Epithelial cell of prostate (primary cell): ENCODE measurements at regions not wholly inside any gene's neighbourhood (a gene's known extent, or its start where the extent isn't known, plus 50 kb on each side); places are given as distances from the start of the nearest gene placed in this dataset.
A peak's percentile ranks its signal among the peaks of the same experiment; 100 is the strongest.
"Not testable (repeated sequence)": the region's sequence is repeated elsewhere in the genome, so short reads cannot be mapped to it uniquely, and the experiment has no call there.

Source experiments
- DNase-seq: peaks from one replicate; pipeline ENCODE4 v3.0.0-alpha.2; 2011; ENCODE audit warnings: low read depth, low spot score
- H3K27ac ChIP-seq: fragments of 450-650 bp; 2 replicates; pipeline ENCODE4 v1.5.1; 2017; ENCODE audit warnings: mild to moderate bottlenecking

GRCh38 chr13:56400774-56401173, 739.9 kb upstream of the PRR20A start:
- no peak for DNase-seq
- no peak overlapping the region for H3K27ac ChIP-seq

DNA sequence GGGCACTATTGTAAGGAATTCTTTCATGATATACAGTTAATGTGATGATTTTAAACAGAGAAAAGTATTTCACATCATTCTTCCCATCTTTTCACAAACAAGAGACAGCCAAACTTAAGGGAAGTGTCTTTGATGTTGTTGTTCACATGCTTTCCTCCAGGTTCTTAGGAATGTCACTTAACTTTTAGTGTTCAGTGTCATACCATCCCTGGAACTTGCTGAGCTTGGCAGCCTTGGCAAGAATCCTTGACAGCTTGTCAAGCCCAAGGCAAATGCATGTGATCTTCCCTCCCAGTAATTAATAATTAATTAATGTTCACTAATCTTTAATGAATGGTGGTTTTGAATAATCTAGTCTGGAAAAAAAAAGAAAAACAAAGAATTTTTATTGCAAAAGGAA, 727.9 kb upstream of the PRR20A start:
- no peak overlapping the region for H3K27ac ChIP-seq
- no peak for DNase-seq

- DNase-seq: peak; percentile 72
- peak overlapping the region; percentile 68 for H3K27ac ChIP-seq
Observed at GRCh38 chr13:56424246-56424645, 716.5 kb upstream of the PRR20A start.

- H3K27ac ChIP-seq: no peak overlapping the region
- DNase-seq: no peak
Observed at GRCh38 chr13:56457535-56458190, 683.1 kb upstream of the PRR20A start.

- no peak overlapping the region for H3K27ac ChIP-seq
- DNase-seq: no peak
Observed at GRCh38 chr13:56459286-56459685, 681.4 kb upstream of the PRR20A start.

DNA sequence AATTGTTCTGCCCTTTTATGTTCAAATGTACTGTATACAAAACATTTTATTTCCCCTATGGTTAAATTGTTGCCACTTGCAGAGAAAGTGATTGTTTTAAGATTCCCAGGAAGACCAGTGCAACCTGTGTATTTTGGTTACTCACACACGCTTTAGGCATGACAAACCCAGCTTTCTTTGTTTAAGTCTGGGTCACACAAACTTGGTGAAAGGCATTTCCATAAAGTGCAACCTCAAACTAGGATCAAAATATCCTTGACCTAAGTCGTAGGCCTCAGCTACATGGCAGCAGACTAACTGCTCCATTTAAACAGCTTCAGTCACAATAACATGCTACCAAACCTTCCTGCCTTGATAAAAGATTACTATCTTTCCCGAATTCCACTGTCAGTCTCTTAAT, 639.0 kb upstream of the PRR20A start:
- DNase-seq: no peak
- H3K27ac ChIP-seq: no peak overlapping the region

GRCh38 chr13:56510836-56511235, 629.9 kb upstream of the PRR20A start:
- H3K27ac ChIP-seq: no peak overlapping the region
- DNase-seq: no peak

DNA sequence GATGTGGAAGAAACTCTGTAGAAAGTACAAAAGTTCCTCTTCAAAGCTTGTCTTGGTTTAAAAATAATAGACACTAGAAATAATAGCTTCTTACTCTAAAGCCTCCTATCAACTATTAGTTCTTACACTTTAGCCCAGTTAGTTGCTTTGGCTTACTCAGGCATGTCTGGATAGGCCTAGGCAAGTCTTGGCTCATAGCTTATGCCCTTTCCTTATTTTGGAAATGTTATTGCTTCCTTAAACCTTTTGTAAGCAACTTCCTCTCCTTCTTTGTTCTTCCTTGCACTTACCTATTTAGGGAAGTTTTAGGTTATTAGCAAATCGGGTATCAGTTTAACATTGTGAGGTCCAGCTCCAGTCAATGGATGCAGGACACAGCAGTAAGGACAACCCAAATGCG, 628.4 kb upstream of the PRR20A start:
- DNase-seq: peak; percentile 18
- H3K27ac ChIP-seq: peak overlapping the region; percentile 27

DNA sequence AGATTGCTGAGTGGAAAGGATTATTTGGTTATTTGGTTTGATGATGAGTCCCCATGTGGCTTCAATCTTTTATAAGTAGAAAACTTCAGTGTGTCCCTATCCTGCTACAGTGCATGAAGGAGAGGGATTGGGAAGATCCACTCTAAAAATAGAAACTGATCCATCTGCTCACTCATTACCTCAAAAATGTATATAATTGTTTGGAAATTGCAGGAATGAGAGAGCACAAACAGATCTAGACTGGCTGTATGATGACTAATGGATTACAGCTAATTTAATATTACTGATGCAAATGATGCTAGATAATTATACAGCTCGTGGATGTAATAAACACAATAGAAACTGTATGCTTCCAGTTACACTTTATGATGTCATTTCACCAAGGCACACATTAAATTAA, 625.3 kb upstream of the PRR20A start:
- DNase-seq: no peak
- no peak overlapping the region for H3K27ac ChIP-seq

- DNase-seq: no peak
- H3K27ac ChIP-seq: no peak overlapping the region
Observed at GRCh38 chr13:56528040-56528790, 612.5 kb upstream of the PRR20A start.

DNA sequence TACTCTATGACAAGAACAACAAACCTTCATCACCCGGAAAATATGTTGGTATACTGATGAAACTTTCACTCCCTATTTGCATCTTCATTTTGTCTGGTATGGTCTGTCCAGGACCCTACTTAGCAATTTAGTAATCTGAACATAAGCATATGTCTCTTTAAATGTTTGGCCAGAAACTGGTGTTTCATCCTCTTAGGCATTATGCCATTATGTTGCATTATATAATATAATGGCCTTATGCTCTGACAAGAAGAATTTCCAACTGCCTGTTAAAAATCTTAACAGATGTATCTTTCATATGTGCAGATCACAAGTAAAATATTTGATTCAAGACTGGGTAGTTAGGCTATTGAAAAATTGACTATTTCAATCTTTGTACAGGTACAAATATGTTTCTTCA, 610.6 kb upstream of the PRR20A start:
- no peak for DNase-seq
- H3K27ac ChIP-seq: no peak overlapping the region

GRCh38 chr13:56547921-56548320, 592.8 kb upstream of the PRR20A start:
- DNase-seq, H3K27ac ChIP-seq: not testable (repeated sequence)

- no peak overlapping the region for H3K27ac ChIP-seq
- no peak for DNase-seq
Observed at GRCh38 chr13:56558698-56559320, 581.9 kb upstream of the PRR20A start.

DNA sequence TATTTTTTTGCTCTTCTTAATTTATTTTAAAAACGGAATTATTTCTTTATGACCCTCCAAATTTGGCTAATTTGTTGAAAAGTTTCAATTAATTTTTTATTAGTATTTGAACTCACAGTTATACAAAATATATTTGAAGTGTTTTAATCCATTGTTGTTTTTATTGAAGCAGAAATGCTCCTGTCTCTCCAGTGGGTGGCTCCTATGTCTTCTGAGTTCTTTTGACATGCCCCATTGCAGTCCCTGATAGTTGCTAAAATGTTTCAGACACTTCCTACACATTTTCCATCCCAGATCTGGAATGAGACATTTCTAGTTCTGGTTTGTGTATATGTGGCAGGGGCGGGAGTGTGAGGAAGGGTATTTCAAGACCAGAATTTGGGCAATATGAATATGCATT, 579.4 kb upstream of the PRR20A start:
- no peak for DNase-seq
- H3K27ac ChIP-seq: no peak overlapping the region

GRCh38 chr13:56563663-56564062, 577.1 kb upstream of the PRR20A start:
- no peak overlapping the region for H3K27ac ChIP-seq
- no peak for DNase-seq

DNA sequence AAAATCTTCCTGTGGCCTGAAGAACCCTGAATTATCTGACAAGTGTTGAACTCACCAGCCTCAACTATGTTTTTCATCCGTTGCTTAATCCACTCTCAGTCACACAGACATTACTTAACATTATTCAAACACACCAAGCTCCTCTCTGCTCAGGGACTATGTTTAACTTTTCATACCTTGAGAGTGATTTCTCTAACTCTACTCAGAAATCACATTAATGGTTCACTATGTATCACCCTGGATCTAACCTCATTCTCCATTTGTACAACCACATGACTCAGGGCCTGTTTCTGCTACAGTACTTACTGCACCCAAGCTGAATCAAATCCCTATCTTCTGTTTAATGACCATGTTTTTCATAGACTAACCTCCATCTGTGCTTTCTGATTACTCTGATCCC, 553.7 kb upstream of the PRR20A start:
- DNase-seq: no peak
- H3K27ac ChIP-seq: no peak overlapping the region

DNA sequence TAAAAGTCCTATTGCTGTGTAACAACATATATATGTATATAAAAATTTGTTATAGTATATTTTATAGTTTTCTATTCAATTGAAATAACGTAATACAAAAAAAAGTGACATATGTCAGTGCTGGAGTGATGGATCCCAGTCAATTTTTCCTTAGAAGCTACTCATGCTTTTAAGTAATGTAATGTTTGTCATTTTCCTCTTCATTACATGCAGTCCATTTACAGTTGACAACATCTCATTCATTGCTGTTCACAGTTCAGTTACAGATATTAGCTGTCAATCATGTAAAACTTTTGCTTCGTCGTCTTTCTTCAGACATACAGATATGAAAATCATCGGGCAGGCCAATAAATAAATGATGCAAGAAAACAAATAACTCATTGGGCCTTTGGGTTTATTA, 525.1 kb upstream of the PRR20A start:
- no peak for DNase-seq
- no peak overlapping the region for H3K27ac ChIP-seq

- no peak for DNase-seq
- no peak overlapping the region for H3K27ac ChIP-seq
Observed at GRCh38 chr13:56622840-56623239, 517.9 kb upstream of the PRR20A start.

DNA sequence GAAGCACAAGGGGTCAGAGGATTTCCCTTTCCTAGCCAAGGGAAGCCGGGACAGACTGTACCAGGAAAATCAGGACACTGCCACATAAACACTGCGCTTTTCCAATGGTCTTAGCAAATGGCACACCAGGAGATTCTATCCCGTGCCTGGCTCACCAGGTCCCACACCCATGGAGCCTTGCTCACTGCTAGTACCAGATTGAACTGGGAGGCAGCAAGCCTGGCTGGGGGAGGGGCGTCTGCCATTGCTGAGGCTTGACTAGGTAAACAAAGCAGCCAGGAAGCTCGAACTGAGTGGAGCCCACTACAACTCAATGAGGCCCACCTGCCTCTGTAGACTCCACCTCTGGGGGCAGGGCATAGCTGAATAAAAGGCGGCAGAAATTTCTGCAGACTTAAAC, 511.8 kb upstream of the PRR20A start:
- H3K27ac ChIP-seq, DNase-seq: not testable (repeated sequence)

DNA sequence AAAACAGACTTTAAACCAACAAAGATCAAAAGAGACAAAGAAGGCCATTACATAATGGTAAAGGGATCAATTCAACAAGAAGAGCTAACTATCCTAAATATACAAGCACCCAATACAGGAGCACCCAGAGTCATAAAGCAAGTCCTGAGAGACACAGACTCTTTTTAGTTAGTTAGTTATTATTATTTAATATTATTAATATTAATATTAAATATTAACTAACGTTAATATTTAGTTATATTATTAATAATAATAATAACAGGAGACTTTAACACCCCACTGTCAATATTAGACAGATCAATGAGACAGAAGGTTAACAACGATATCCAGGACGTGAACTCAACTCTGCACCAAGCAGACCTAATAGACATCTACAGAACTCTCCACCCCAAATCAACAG, 509.7 kb upstream of the PRR20A start:
- not testable (repeated sequence) for H3K27ac ChIP-seq, DNase-seq

DNA sequence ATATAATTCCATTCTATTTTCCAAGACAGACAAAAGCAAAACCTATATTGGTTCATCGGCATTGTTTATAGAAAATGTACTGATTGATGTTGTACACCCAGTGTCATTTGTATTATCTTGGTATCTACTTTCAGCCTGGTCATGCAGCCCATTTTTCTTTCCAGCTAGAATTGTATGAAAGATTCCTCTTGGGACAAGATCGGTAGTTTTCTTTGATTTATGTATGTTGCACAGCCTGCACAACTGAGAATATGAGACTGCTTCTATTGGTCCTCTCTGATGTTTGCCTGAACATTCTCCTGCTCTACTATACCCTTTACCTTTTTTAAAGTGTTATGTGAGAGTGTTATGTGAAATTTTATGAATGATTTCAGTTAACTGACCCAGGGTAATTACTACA, 487.7 kb upstream of the PRR20A start:
- DNase-seq: no peak
- no peak overlapping the region for H3K27ac ChIP-seq

DNA sequence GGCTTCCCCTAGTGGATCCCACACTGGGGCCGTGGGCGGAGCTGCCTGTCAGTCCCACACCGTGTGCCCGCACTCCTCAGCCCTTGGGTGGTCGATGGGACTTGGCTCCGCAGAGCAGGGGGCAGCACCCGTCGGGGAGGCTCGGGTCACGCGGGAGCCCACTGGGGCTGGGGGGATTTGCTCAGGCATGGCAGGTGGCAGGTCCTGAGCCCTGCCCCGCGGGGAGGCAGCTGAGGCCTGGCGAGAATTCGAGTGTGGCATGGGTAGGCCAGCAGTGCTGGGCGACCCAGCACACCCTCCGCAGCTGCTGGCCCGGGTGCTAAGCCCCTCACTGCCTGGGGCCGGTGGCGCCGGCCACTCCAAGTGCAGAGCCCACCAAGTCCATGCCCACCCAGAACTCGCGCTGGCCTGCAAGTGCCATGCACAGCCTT, 481.7 kb upstream of the PRR20A start:
- DNase-seq: no peak
- H3K27ac ChIP-seq: no peak overlapping the region
